Upper lobe of left lung (tissue), 4 donors: ENCODE measurements at regions not wholly inside any gene's neighbourhood (a gene's known extent, or its start where the extent isn't known, plus 50 kb on each side); places are given as distances from the start of the nearest gene placed in this dataset.

Experiments used
- POLR2A ChIP-seq, 4 donors: fragments of 450-650 bp; IDR thresholded peaks; one replicate each; pipeline ENCODE4 v1.5.1; 2016 to 2017; ENCODE audit warnings: antibody characterized with exemption in 4 of 4, mild to moderate bottlenecking in 2 of 4
- POLR2AphosphoS5 ChIP-seq, 2 donors: sonication (generic); formaldehyde crosslinking; IDR thresholded peaks; one replicate each; pipeline ENCODE4 v1.5.1; 2017; ENCODE audit warnings: antibody characterized with exemption in 2 of 2
- TF ChIP-seq, protein P1 (sequence below), 6 experiments: fragments of 450-650 bp in 4 of 6; fragments of 200-600 bp in 2 of 6; sonication (generic) in 2 of 6; IDR thresholded peaks; one replicate each; pipeline ENCODE4 v1.5.1; 2016 to 2019; ENCODE audit warnings: antibody characterized with exemption in 6 of 6

DNA sequence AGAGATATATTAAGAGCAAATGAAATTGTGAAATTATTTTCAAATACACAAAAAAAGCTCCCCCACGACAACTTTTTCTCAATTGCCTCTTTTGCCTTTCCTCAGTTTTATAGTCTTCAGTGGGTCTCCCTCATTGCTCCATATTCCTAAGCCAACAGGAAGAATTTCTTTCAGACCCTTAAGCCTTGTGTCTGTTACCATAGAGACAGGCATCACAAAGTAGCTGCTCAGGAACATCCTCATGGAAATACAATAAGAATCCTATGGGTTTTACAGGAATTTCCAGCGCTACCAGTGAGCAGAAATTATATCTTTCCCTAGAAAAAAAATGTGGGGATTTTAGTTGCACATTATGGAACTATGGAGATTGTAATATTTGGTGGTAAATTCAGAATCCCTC, 121.9 kb upstream of the DMD start:
- TF ChIP-seq, protein P1, sequence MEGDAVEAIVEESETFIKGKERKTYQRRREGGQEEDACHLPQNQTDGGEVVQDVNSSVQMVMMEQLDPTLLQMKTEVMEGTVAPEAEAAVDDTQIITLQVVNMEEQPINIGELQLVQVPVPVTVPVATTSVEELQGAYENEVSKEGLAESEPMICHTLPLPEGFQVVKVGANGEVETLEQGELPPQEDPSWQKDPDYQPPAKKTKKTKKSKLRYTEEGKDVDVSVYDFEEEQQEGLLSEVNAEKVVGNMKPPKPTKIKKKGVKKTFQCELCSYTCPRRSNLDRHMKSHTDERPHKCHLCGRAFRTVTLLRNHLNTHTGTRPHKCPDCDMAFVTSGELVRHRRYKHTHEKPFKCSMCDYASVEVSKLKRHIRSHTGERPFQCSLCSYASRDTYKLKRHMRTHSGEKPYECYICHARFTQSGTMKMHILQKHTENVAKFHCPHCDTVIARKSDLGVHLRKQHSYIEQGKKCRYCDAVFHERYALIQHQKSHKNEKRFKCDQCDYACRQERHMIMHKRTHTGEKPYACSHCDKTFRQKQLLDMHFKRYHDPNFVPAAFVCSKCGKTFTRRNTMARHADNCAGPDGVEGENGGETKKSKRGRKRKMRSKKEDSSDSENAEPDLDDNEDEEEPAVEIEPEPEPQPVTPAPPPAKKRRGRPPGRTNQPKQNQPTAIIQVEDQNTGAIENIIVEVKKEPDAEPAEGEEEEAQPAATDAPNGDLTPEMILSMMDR (IDR thresholded peaks at IDR 0.05) = no peak
- TF ChIP-seq POLR2A (IDR thresholded peaks at IDR 0.05) = no peak
- TF ChIP-seq POLR2AphosphoS5 (IDR thresholded peaks at IDR 0.05) = no peak
